ENCODE measurements at regions not wholly inside any gene's neighbourhood (a gene's known extent, or its start where the extent isn't known, plus 50 kb on each side); places are given as distances from the start of the nearest gene placed in this dataset.

DNA sequence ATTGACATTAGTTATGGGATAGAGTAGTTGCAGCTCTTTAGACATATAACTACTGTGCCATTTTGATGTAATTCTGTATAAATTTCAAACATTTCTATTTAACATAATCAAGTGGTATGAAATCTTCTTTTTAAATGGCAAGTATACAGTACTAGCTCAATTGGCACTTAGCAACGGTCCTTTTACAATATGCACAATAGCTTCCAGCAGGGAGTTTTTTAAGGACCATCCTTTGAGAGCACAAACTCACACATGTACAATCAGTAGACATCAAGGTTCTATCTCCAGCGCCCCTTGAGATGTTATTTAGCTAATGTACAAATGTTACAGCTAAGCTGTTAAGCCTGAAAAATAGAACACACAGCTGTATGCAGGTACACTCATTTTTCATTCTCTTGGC, 480.7 kb downstream of the TFEC start:
- Mint-ChIP-seq H3K27ac (no peak overlapping the region), H3K4me1 (ENCODE audit: low read depth) (peaks cover 2% of the 10 kb centered on the region), H3K9me3 (ENCODE audit: low read depth) (no peaks in the 10 kb centered on the region), H3K27me3 (peaks cover 33% of the 10 kb centered on the region), H3K36me3 (ENCODE audit: insufficient read depth) (no peaks in the 10 kb centered on the region), H3K4me3 (ENCODE audit: low read depth) (no peak overlapping the region)
- DNase-seq (ENCODE audit: low spot score, unreplicated experiment): no peak
- TF ChIP-seq, protein P1, sequence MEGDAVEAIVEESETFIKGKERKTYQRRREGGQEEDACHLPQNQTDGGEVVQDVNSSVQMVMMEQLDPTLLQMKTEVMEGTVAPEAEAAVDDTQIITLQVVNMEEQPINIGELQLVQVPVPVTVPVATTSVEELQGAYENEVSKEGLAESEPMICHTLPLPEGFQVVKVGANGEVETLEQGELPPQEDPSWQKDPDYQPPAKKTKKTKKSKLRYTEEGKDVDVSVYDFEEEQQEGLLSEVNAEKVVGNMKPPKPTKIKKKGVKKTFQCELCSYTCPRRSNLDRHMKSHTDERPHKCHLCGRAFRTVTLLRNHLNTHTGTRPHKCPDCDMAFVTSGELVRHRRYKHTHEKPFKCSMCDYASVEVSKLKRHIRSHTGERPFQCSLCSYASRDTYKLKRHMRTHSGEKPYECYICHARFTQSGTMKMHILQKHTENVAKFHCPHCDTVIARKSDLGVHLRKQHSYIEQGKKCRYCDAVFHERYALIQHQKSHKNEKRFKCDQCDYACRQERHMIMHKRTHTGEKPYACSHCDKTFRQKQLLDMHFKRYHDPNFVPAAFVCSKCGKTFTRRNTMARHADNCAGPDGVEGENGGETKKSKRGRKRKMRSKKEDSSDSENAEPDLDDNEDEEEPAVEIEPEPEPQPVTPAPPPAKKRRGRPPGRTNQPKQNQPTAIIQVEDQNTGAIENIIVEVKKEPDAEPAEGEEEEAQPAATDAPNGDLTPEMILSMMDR (IDR thresholded peaks at IDR 0.05; ENCODE audit: unreplicated experiment): no peak

DNA sequence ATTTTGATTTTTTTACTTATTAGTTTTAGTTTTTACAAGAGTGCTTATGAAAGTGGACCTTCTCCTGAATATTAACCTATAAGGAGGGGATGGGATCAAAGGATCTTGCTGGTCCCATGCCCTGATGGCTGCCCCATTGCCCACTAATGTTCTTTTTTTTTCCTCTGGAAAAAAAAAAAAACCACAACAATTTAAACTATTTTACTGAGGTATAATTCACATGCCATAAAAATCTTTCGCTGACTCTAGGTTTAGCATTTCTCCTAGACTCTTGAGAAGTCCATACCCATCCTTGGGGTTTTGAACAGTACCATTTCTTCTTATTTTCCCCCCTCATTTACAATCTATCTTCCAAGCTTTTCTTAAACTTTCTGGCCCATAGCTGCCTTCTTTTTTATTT, 481.8 kb downstream of the TFEC start:
- Mint-ChIP-seq H3K27ac (no peak overlapping the region), H3K4me1 (ENCODE audit: low read depth) (peaks cover 2% of the 10 kb centered on the region), H3K36me3 (ENCODE audit: insufficient read depth) (no peaks in the 10 kb centered on the region), H3K27me3 (peaks cover 42% of the 10 kb centered on the region), H3K9me3 (ENCODE audit: low read depth) (no peaks in the 10 kb centered on the region), H3K4me3 (ENCODE audit: low read depth) (no peak overlapping the region)
- TF ChIP-seq, protein P1 (IDR thresholded peaks at IDR 0.05; ENCODE audit: unreplicated experiment): no peak
- no peak for DNase-seq (ENCODE audit: low spot score, unreplicated experiment)

DNA sequence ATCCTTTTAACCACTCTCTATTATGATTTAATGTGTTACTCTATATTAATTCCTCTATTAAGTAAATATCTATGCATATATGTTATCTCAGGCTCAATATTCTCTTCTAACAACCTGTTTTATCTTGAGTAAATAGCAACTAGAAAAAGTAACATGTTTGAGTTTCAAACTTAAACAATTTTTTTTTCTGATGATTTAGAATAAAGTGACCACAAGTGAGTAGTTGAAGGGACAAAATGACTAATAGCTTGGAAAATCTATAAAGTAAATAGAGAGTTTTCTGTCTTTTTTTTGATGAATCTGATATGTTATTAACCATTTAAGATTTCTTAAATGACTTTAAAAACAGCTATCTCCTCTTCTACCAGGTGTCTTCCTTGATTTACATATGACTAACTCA, 483.8 kb downstream of the TFEC start:
- Mint-ChIP-seq H3K4me3 (ENCODE audit: low read depth) (no peak overlapping the region), H3K27me3 (peaks cover 53% of the 10 kb centered on the region), H3K36me3 (ENCODE audit: insufficient read depth) (no peaks in the 10 kb centered on the region), H3K9me3 (ENCODE audit: low read depth) (no peaks in the 10 kb centered on the region), H3K27ac (no peak overlapping the region), H3K4me1 (ENCODE audit: low read depth) (peaks cover 2% of the 10 kb centered on the region)
- DNase-seq (ENCODE audit: low spot score, unreplicated experiment): no peak
- TF ChIP-seq, protein P1 (IDR thresholded peaks at IDR 0.05; ENCODE audit: unreplicated experiment): no peak

DNA sequence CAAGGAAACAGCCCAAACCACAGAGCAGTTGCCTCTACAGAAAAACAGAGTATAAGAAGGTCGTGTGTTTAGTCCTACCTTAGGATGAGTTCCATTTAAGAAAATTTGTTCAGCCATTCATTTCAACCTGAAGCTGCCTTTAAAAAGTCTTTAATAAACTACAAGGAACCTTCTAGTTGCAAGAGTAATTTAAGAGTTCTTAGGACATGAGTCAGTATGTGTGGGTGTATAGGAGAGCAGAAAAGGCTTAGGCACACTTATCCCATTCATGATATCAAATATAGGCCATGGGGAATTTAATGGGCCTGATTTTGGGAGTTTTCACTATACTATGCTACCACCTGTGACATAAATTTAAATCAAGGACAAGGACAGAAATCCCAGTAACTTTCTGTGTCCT, 496.8 kb downstream of the TFEC start:
- Mint-ChIP-seq H3K4me1 (ENCODE audit: low read depth) (no peaks in the 10 kb centered on the region), H3K36me3 (ENCODE audit: insufficient read depth) (no peaks in the 10 kb centered on the region), H3K9me3 (ENCODE audit: low read depth) (no peaks in the 10 kb centered on the region), H3K27ac (no peak overlapping the region), H3K4me3 (ENCODE audit: low read depth) (no peak overlapping the region), H3K27me3 (no peaks in the 10 kb centered on the region)
- TF ChIP-seq, protein P1 (IDR thresholded peaks at IDR 0.05; ENCODE audit: unreplicated experiment): no peak
- DNase-seq (ENCODE audit: low spot score, unreplicated experiment): no peak

DNA sequence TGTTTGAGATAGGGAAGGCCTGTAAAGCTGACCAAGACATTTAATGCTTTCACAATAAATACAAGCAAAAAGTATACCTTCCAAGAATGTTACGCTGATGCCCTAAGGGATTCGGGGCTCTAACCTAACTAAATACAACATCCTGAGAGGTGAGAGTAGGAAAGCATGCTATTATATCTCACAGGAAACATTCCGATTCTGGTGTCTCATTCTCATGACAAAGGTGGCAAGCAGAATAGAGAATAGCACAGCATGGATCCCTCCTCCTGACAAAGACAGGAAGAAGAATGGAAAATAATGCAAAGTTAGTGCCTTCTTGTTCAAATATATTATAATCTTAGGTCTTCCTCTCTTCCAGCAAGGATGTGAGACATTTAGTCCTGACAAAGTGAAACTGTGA, 504.3 kb downstream of the TFEC start:
- TF ChIP-seq, protein P1 (IDR thresholded peaks at IDR 0.05; ENCODE audit: unreplicated experiment): no peak
- no peak overlapping the region for H3K27ac Mint-ChIP-seq
- H3K9me3 Mint-ChIP-seq (ENCODE audit: low read depth): peaks cover 14% of the 10 kb centered on the region
- peaks cover 5% of the 10 kb centered on the region for H3K27me3 Mint-ChIP-seq
- H3K36me3 Mint-ChIP-seq (ENCODE audit: insufficient read depth): peaks cover 2% of the 10 kb centered on the region
- H3K4me3 Mint-ChIP-seq (ENCODE audit: low read depth): no peak overlapping the region
- H3K4me1 Mint-ChIP-seq (ENCODE audit: low read depth): no peaks in the 10 kb centered on the region
- DNase-seq (ENCODE audit: low spot score, unreplicated experiment): no peak
